GM23338 (cell line): ENCODE measurements at regions not wholly inside any gene's neighbourhood (a gene's known extent, or its start where the extent isn't known, plus 50 kb on each side); places are given as distances from the start of the nearest gene placed in this dataset.

Source experiments
- CREB1 ChIP-seq: fragments of 250-450 bp; sonication (Bioruptor Pico); IDR thresholded peaks from 2 replicates; pipeline ENCODE4 v1.5.0; 2020; ENCODE audit warnings: low read depth, mild to moderate bottlenecking, moderate library complexity
- EZH2 ChIP-seq: fragments of 200-600 bp; sonication (generic); IDR thresholded peaks from one replicate; pipeline ENCODE4 v1.8.0; 2017; ENCODE audit warnings: antibody characterized with exemption, mild to moderate bottlenecking, low read depth; ENCODE audit not compliant: unreplicated experiment
- EZH2phosphoT487 ChIP-seq: fragments of 200-600 bp; sonication (generic); IDR thresholded peaks from one replicate; pipeline ENCODE4 v1.8.1; 2018; ENCODE audit warnings: antibody characterized with exemption; ENCODE audit not compliant: unreplicated experiment
- POLR2AphosphoS5 ChIP-seq: IDR thresholded peaks from 2 replicates; pipeline ENCODE4 v1.6.1; 2016; ENCODE audit warnings: antibody characterized with exemption, low read depth
- REST ChIP-seq: IDR thresholded peaks from one replicate; pipeline ENCODE4 v1.6.1; 2018; ENCODE audit warnings: antibody characterized with exemption; ENCODE audit not compliant: unreplicated experiment
- ZNF331 ChIP-seq: fragments of 250-450 bp; sonication (Bioruptor Pico); IDR thresholded peaks from 2 replicates; pipeline ENCODE4 v1.5.0; 2020; ENCODE audit warnings: low read depth, mild to moderate bottlenecking, moderate library complexity
- TF ChIP-seq, protein P1 (sequence below), 2 experiments: fragments of 200-600 bp in 1 of 2; sonication (generic) in 1 of 2; conservative IDR thresholded peaks; 2 replicates each; pipeline versions ENCODE4 v1.5.1 to v1.6.1; 2016 to 2017; ENCODE audit warnings: antibody characterized with exemption in 2 of 2, low read depth in 2 of 2, mild to moderate bottlenecking in 2 of 2, moderate library complexity in 1 of 2

- no peak for TF ChIP-seq POLR2AphosphoS5
- TF ChIP-seq, protein P1, sequence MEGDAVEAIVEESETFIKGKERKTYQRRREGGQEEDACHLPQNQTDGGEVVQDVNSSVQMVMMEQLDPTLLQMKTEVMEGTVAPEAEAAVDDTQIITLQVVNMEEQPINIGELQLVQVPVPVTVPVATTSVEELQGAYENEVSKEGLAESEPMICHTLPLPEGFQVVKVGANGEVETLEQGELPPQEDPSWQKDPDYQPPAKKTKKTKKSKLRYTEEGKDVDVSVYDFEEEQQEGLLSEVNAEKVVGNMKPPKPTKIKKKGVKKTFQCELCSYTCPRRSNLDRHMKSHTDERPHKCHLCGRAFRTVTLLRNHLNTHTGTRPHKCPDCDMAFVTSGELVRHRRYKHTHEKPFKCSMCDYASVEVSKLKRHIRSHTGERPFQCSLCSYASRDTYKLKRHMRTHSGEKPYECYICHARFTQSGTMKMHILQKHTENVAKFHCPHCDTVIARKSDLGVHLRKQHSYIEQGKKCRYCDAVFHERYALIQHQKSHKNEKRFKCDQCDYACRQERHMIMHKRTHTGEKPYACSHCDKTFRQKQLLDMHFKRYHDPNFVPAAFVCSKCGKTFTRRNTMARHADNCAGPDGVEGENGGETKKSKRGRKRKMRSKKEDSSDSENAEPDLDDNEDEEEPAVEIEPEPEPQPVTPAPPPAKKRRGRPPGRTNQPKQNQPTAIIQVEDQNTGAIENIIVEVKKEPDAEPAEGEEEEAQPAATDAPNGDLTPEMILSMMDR (conservative IDR thresholded peaks at IDR 0.05; ENCODE audit: low read depth in 2 of 2), result no peak
- TF ChIP-seq EZH2phosphoT487, result no peak
- no peak for TF ChIP-seq REST
- TF ChIP-seq CREB1 (CRISPR knock-in tag), result no peak
- no peak for TF ChIP-seq EZH2
- no peak for TF ChIP-seq ZNF331 (CRISPR knock-in tag)
Observed at GRCh38 chr10:21172542-21172929, 275.4 kb upstream of the NEBL start.
